NCI-H748 (cell line): ENCODE measurements at regions not wholly inside any gene's neighbourhood (a gene's known extent, or its start where the extent isn't known, plus 50 kb on each side); places are given as distances from the start of the nearest gene placed in this dataset.

Experiments
- DNase-seq: peaks from one replicate; lab custom pipeline; 2025; ENCODE audit not compliant: unreplicated experiment; lab: John Stamatoyannopoulos, UW

GRCh38 chr5:8756498-8757084 is 789.3 kb downstream of the SEMA5A start:
- peak; percentile 83 for DNase-seq

GRCh38 chr5:8765886-8766285 is 780.0 kb downstream of the SEMA5A start:
- DNase-seq: no peak

- no peak for DNase-seq
These were observed 779.4 kb downstream of the SEMA5A start for GRCh38 chr5:8766448-8766847.

- no peak for DNase-seq
These were observed 778.8 kb downstream of the SEMA5A start for GRCh38 chr5:8767111-8767510.

GRCh38 chr5:8767746-8768145 is 778.1 kb downstream of the SEMA5A start:
- DNase-seq: no peak

- no peak for DNase-seq
These were observed 776.2 kb downstream of the SEMA5A start for GRCh38 chr5:8769631-8770030.

GRCh38 chr5:8770431-8770830 is 775.4 kb downstream of the SEMA5A start:
- DNase-seq: no peak

- no peak for DNase-seq
These were observed 772.7 kb downstream of the SEMA5A start for GRCh38 chr5:8773046-8773615.

- DNase-seq: no peak
These were observed 761.2 kb downstream of the SEMA5A start for GRCh38 chr5:8784692-8785091.

- no peak for DNase-seq
These were observed 757.6 kb downstream of the SEMA5A start for GRCh38 chr5:8788246-8788645.

- DNase-seq: no peak
These were observed 740.2 kb downstream of the SEMA5A start for GRCh38 chr5:8805653-8806052.

GRCh38 chr5:8807636-8808035 is 738.2 kb downstream of the SEMA5A start:
- no peak for DNase-seq

GRCh38 chr5:8811581-8811980 is 734.3 kb downstream of the SEMA5A start:
- no peak for DNase-seq

GRCh38 chr5:8813180-8813579 is 732.7 kb downstream of the SEMA5A start:
- DNase-seq: no peak

GRCh38 chr5:8814105-8814504 is 731.8 kb downstream of the SEMA5A start:
- DNase-seq: no peak

GRCh38 chr5:8824371-8824770 is 721.5 kb downstream of the SEMA5A start:
- no peak for DNase-seq

- no peak for DNase-seq
These were observed 720.6 kb downstream of the SEMA5A start for GRCh38 chr5:8825139-8825757.

- DNase-seq: no peak
These were observed 719.4 kb downstream of the SEMA5A start for GRCh38 chr5:8826508-8826907.

GRCh38 chr5:8827696-8828095 is 718.2 kb downstream of the SEMA5A start:
- DNase-seq: no peak

- DNase-seq: no peak
These were observed 717.1 kb downstream of the SEMA5A start for GRCh38 chr5:8828596-8829322.

GRCh38 chr5:8829323-8830029 is 716.4 kb downstream of the SEMA5A start:
- DNase-seq: no peak
